GM12878 (cell line): ENCODE measurements at regions not wholly inside any gene's neighbourhood (a gene's known extent, or its start where the extent isn't known, plus 50 kb on each side); places are given as distances from the start of the nearest gene placed in this dataset.

Experiments used
- ATAC-seq: fragments of 200-7000 bp; cut with Tn5 transposase; 3 replicates; pipeline ENCODE4 v1.9.1; 2020; ENCODE audit warnings: mild to moderate bottlenecking, moderate library complexity
- BruUV-seq: library from RNA; stranded (reverse); fragments of 400-500 nt; replicated peaks from 2 replicates; lab custom pipeline; 2021; lab: Mats Ljungman, UMichigan
- CTCF ChIA-PET: fragments of 300-600 bp; sonication (Branson Sonifier 250); formaldehyde crosslinking; extraction: SDS; loops from one replicate; lab custom pipeline; 2021; ENCODE audit warnings: inconsistent platforms; lab: Yijun Ruan, JAX
- POLR2A ChIA-PET: fragments of 350-600 bp; formaldehyde crosslinking; extraction: SDS; loops from one replicate; lab custom pipeline; 2021; ENCODE audit warnings: inconsistent platforms; lab: Charles Lee
- RAD21 ChIA-PET: fragments of 300-600 bp; sonication (Branson Sonifier 250); formaldehyde crosslinking; loops from one replicate; lab custom pipeline; 2023; ENCODE audit warnings: antibody characterized with exemption; ENCODE audit not compliant: unreplicated experiment; lab: Charles Lee
- SMC1A ChIA-PET: fragments of 300-600 bp; sonication (Branson Sonifier 250); formaldehyde crosslinking; loops from one replicate; lab custom pipeline; 2023; ENCODE audit not compliant: unreplicated experiment, uncharacterized antibody; lab: Charles Lee
- DNase-seq: peaks from one replicate; pipeline ENCODE4 v3.0.0-alpha.2; 2011; ENCODE audit warnings: low read depth, low spot score
- FAIRE-seq: peaks from 3 replicates; lab custom pipeline; 2011; peaks lifted over from hg19 to GRCh38; lab: Jason Lieb, UNC
- H2AFZ ChIP-seq: 2 replicates; pipeline ENCODE4 v1.6.0; 2011; ENCODE audit warnings: low read depth, low read length, control low read depth; ENCODE audit not compliant: control insufficient read depth
- H3K27ac ChIP-seq: 2 replicates; pipeline ENCODE4 v1.5.1; 2011; ENCODE audit warnings: control low read depth; ENCODE audit not compliant: control insufficient read depth, insufficient read depth
- H3K27me3 ChIP-seq, 2 experiments: replicated peaks in 1 of 2; 2 replicates each; pipeline versions ENCODE4 v1.6.0 to v1.6.1; 2011; ENCODE audit warnings: low read length in 1 of 2; ENCODE audit not compliant: control insufficient read depth in 2 of 2, insufficient read depth in 2 of 2
- H3K36me3 ChIP-seq, 2 experiments: 2 replicates each; pipeline ENCODE4 v1.5.1; 2011; ENCODE audit warnings: low read length in 1 of 2; ENCODE audit not compliant: control insufficient read depth in 2 of 2, insufficient read depth in 2 of 2
- H3K4me1 ChIP-seq: 2 replicates; pipeline ENCODE4 v1.6.1; 2011; ENCODE audit warnings: mild to moderate bottlenecking, low read length, moderate library complexity, mixed read lengths; ENCODE audit not compliant: control insufficient read depth, insufficient read depth
- H3K4me2 ChIP-seq: 2 replicates; pipeline ENCODE4 v1.6.0; 2011; ENCODE audit warnings: control low read depth; ENCODE audit not compliant: control insufficient read depth, insufficient read depth
- H3K4me3 ChIP-seq: fragments of 200-600 bp; sonication (generic); 2 replicates; pipeline ENCODE4 v1.5.1; 2016
- H3K79me2 ChIP-seq: 2 replicates; pipeline ENCODE4 v1.6.0; 2011; ENCODE audit warnings: low read length; ENCODE audit not compliant: control insufficient read depth, insufficient read depth
- H3K9ac ChIP-seq: 2 replicates; pipeline ENCODE4 v1.8.0; 2011; ENCODE audit warnings: low read length, control low read depth, mixed read lengths; ENCODE audit not compliant: control insufficient read depth, insufficient read depth
- H3K9me3 ChIP-seq: replicated peaks from 3 replicates; pipeline ENCODE4 v1.5.1; 2011; ENCODE audit warnings: mild to moderate bottlenecking, low read length; ENCODE audit not compliant: control insufficient read depth, insufficient read depth
- H4K20me1 ChIP-seq: 2 replicates; pipeline ENCODE4 v1.6.0; 2011; ENCODE audit not compliant: control insufficient read depth, insufficient read depth
- BRCA1 ChIP-seq: IDR thresholded peaks from 2 replicates; pipeline ENCODE4 v1.6.1; 2011; ENCODE audit warnings: low read depth, low read length, improper control_type of control experiment
- NR2C1 ChIP-seq: fragments of 450-650 bp; IDR thresholded peaks from 2 replicates; pipeline ENCODE4 v1.6.1; 2017; ENCODE audit warnings: antibody characterized with exemption, mild to moderate bottlenecking, moderate library complexity
- PAX8 ChIP-seq: fragments of 450-650 bp; IDR thresholded peaks from 2 replicates; pipeline ENCODE4 v1.6.1; 2017; ENCODE audit warnings: mild to moderate bottlenecking, moderate library complexity
- SMC3 ChIP-seq: IDR thresholded peaks from 2 replicates; pipeline ENCODE4 v1.6.1; 2011; ENCODE audit warnings: low read length, improper control_type of control experiment, borderline replicate concordance
- WRNIP1 ChIP-seq: IDR thresholded peaks from 2 replicates; pipeline ENCODE4 v1.6.1; 2011; ENCODE audit warnings: low read depth, low read length, improper control_type of control experiment, borderline replicate concordance
- WGBS: methylation state at CpG from one replicate; pipeline ENCODE4 v1.1.6; 2016; ENCODE audit warnings: low lambda C conversion rate; ENCODE audit not compliant: insufficient replicate concordance, insufficient coverage; ENCODE audit errors: missing lambda C conversion rate; 5-methylcytosine and 5-hydroxymethylcytosine counted together
- in situ Hi-C: fragments of 300-500 bp; cut with MboI; formaldehyde crosslinking; loops from 9 replicates; pipeline ENCODE4 v1.14.3; 2018; ENCODE audit warnings: mixed read lengths
- intact Hi-C: fragments of 100-400 bp; cut with micrococcal nuclease; formaldehyde crosslinking; loops from one replicate; pipeline ENCODE4 v1.14.2; 2022; ENCODE audit not compliant: unreplicated experiment
- TF ChIP-seq, protein P1 (sequence below): fragments of 450-650 bp; formaldehyde crosslinking; IDR thresholded peaks from 2 replicates; pipeline ENCODE4 v1.4.0; 2022; ENCODE audit warnings: mild to moderate bottlenecking, moderate library complexity
- TF ChIP-seq, protein P2 (sequence below): IDR thresholded peaks from 2 replicates; pipeline ENCODE4 v1.6.1; 2012; ENCODE audit warnings: improper control_type of control experiment, low read depth, low read length; ENCODE audit not compliant: insufficient replicate concordance
- TF ChIP-seq, protein P3 (sequence below): fragments of 150-350 bp; IDR thresholded peaks from 2 replicates; pipeline ENCODE4 v1.6.1; 2016; ENCODE audit warnings: low read depth, low read length
- TF ChIP-seq, protein P4 (sequence below): IDR thresholded peaks from 2 replicates; pipeline ENCODE4 v1.6.1; 2011; ENCODE audit warnings: mild to moderate bottlenecking, low read depth, low read length, moderate library complexity; ENCODE audit not compliant: insufficient replicate concordance

DNA sequence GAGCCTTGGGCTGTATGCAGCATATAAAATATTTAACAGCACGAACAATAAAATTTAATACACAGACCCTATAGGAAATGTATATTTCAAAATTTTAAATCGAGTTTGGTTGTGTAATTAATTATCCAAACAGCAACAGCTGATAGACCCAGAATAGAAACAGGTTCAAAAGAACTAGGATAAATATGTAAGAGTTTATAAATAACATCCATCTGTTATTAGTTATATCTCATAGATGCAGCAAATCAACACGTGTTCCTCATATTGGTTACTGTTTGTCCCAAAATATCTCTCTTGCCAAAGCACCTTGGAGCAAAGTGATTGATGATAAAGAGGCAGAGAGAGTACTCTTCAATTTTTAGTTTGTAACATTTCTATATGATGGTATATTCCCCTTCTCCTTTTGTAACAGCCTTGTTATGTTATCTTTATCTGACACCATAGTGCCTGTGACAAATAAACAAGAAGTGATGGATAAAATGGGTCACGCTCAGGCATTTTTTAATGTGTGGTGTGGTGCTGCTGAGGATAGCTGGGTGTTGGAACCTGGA lies 260.6 kb upstream of the NBEA start:
- H3K27ac ChIP-seq = no peak overlapping the region
- H3K9me3 ChIP-seq = no peaks in the 10 kb centered on the region
- ChIA-PET CTCF (no interaction called here), RAD21 (no interaction called here), POLR2A (no interaction called here), SMC1A (interaction anchor here (1.5 kb wide), 1 partner anchor 8 kb away, joined by 3 read pairs; no protein-coding TSS in a partner anchor)
- H3K27me3 ChIP-seq = no peaks in the 10 kb centered on the region
- no peak overlapping the region for H2AFZ ChIP-seq
- 15% methylated on average over 4 of the region's 4 CpGs for WGBS
- no TSS peak for BruUV-seq
- FAIRE-seq = no peak
- in situ Hi-C loops = no loop called here
- no peak overlapping the region for H3K4me2 ChIP-seq
- no peaks in the 10 kb centered on the region for H3K4me1 ChIP-seq
- no peaks in the 10 kb centered on the region for H4K20me1 ChIP-seq
- no peak for ATAC-seq
- no peak overlapping the region for H3K4me3 ChIP-seq
- no peak overlapping the region for H3K9ac ChIP-seq
- DNase-seq = no peak
- intact Hi-C loops = no loop called here
- no peaks in the 10 kb centered on the region for H3K36me3 ChIP-seq
- H3K79me2 ChIP-seq = no peaks in the 10 kb centered on the region
- TF ChIP-seq PAX8 (no peak), BRCA1 (no peak), SMC3 (no peak), WRNIP1 (no peak), NR2C1 (no peak)
- TF ChIP-seq, protein P1, sequence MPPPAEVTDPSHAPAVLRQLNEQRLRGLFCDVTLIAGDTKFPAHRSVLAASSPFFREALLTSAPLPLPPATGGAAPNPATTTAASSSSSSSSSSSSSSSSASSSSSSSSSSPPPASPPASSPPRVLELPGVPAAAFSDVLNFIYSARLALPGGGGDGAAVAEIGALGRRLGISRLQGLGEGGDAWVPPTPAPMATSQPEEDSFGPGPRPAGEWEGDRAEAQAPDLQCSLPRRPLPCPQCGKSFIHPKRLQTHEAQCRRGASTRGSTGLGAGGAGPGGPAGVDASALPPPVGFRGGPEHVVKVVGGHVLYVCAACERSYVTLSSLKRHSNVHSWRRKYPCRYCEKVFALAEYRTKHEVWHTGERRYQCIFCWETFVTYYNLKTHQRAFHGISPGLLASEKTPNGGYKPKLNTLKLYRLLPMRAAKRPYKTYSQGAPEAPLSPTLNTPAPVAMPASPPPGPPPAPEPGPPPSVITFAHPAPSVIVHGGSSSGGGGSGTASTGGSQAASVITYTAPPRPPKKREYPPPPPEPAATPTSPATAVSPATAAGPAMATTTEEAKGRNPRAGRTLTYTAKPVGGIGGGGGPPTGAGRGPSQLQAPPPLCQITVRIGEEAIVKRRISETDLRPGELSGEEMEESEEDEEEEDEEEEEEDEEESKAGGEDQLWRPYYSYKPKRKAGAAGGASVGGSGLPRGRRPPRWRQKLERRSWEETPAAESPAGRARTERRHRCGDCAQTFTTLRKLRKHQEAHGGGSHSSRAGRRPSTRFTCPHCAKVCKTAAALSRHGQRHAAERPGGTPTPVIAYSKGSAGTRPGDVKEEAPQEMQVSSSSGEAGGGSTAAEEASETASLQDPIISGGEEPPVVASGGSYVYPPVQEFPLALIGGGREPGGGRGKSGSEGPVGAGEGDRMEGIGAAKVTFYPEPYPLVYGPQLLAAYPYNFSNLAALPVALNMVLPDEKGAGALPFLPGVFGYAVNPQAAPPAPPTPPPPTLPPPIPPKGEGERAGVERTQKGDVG (CRISPR knock-in tag) = no peak
- TF ChIP-seq, protein P2, sequence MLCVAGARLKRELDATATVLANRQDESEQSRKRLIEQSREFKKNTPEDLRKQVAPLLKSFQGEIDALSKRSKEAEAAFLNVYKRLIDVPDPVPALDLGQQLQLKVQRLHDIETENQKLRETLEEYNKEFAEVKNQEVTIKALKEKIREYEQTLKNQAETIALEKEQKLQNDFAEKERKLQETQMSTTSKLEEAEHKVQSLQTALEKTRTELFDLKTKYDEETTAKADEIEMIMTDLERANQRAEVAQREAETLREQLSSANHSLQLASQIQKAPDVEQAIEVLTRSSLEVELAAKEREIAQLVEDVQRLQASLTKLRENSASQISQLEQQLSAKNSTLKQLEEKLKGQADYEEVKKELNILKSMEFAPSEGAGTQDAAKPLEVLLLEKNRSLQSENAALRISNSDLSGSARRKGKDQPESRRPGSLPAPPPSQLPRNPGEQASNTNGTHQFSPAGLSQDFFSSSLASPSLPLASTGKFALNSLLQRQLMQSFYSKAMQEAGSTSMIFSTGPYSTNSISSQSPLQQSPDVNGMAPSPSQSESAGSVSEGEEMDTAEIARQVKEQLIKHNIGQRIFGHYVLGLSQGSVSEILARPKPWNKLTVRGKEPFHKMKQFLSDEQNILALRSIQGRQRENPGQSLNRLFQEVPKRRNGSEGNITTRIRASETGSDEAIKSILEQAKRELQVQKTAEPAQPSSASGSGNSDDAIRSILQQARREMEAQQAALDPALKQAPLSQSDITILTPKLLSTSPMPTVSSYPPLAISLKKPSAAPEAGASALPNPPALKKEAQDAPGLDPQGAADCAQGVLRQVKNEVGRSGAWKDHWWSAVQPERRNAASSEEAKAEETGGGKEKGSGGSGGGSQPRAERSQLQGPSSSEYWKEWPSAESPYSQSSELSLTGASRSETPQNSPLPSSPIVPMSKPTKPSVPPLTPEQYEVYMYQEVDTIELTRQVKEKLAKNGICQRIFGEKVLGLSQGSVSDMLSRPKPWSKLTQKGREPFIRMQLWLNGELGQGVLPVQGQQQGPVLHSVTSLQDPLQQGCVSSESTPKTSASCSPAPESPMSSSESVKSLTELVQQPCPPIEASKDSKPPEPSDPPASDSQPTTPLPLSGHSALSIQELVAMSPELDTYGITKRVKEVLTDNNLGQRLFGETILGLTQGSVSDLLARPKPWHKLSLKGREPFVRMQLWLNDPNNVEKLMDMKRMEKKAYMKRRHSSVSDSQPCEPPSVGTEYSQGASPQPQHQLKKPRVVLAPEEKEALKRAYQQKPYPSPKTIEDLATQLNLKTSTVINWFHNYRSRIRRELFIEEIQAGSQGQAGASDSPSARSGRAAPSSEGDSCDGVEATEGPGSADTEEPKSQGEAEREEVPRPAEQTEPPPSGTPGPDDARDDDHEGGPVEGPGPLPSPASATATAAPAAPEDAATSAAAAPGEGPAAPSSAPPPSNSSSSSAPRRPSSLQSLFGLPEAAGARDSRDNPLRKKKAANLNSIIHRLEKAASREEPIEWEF = no peak
- TF ChIP-seq, protein P3, sequence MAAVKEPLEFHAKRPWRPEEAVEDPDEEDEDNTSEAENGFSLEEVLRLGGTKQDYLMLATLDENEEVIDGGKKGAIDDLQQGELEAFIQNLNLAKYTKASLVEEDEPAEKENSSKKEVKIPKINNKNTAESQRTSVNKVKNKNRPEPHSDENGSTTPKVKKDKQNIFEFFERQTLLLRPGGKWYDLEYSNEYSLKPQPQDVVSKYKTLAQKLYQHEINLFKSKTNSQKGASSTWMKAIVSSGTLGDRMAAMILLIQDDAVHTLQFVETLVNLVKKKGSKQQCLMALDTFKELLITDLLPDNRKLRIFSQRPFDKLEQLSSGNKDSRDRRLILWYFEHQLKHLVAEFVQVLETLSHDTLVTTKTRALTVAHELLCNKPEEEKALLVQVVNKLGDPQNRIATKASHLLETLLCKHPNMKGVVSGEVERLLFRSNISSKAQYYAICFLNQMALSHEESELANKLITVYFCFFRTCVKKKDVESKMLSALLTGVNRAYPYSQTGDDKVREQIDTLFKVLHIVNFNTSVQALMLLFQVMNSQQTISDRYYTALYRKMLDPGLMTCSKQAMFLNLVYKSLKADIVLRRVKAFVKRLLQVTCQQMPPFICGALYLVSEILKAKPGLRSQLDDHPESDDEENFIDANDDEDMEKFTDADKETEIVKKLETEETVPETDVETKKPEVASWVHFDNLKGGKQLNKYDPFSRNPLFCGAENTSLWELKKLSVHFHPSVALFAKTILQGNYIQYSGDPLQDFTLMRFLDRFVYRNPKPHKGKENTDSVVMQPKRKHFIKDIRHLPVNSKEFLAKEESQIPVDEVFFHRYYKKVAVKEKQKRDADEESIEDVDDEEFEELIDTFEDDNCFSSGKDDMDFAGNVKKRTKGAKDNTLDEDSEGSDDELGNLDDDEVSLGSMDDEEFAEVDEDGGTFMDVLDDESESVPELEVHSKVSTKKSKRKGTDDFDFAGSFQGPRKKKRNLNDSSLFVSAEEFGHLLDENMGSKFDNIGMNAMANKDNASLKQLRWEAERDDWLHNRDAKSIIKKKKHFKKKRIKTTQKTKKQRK = no peak
- TF ChIP-seq, protein P4, sequence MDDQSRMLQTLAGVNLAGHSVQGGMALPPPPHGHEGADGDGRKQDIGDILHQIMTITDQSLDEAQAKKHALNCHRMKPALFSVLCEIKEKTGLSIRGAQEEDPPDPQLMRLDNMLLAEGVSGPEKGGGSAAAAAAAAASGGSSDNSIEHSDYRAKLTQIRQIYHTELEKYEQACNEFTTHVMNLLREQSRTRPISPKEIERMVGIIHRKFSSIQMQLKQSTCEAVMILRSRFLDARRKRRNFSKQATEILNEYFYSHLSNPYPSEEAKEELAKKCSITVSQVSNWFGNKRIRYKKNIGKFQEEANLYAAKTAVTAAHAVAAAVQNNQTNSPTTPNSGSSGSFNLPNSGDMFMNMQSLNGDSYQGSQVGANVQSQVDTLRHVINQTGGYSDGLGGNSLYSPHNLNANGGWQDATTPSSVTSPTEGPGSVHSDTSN = no peak
